IPS-18a (cell line): ENCODE measurements at regions not wholly inside any gene's neighbourhood (a gene's known extent, or its start where the extent isn't known, plus 50 kb on each side); places are given as distances from the start of the nearest gene placed in this dataset.

Experiments
- H3K27ac ChIP-seq: one replicate; pipeline ENCODE4 v1.5.1; 2013; ENCODE audit warnings: low read length
- H3K27me3 ChIP-seq: one replicate; pipeline ENCODE4 v1.6.1; 2013; ENCODE audit warnings: mild to moderate bottlenecking, low read length; ENCODE audit not compliant: control insufficient read depth, insufficient read depth
- H3K36me3 ChIP-seq: one replicate; pipeline ENCODE4 v1.6.1; 2013; ENCODE audit warnings: low read depth, low read length; ENCODE audit not compliant: control insufficient read depth
- H3K4me1 ChIP-seq: one replicate; pipeline ENCODE4 v1.6.1; 2013; ENCODE audit warnings: low read depth, low read length; ENCODE audit not compliant: control insufficient read depth
- H3K4me3 ChIP-seq: one replicate; pipeline ENCODE4 v1.5.1; 2013; ENCODE audit warnings: low read length
- H3K9ac ChIP-seq: one replicate; pipeline ENCODE4 v1.6.1; 2013; ENCODE audit warnings: mild to moderate bottlenecking, low read length, moderate library complexity
- H3K9me3 ChIP-seq: one replicate; pipeline ENCODE4 v1.6.1; 2013; ENCODE audit warnings: low read depth, low read length; ENCODE audit not compliant: control insufficient read depth

DNA sequence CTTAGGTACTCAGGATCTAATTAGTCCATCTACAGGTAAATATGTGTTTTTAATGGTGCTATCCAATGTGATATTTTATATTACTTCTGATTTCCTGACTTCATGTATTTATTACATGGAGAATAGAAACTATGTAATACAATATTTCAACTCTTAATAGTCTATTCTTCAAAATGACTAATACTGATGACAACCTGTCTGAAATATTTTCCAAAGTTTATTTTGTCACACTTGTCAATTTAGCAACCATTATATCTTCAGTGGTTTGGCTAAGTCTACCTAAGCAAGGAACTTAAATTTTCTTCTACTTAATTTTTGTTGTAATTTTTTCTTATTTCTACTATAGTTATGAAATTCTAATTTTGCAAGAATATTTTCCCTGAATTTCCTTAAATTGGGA, 55.0 kb upstream of the CNTN5 start:
- no peak overlapping the region for H3K27ac ChIP-seq
- no peak overlapping the region for H3K9ac ChIP-seq
- no peaks in the 10 kb centered on the region for H3K27me3 ChIP-seq
- H3K36me3 ChIP-seq = no peaks in the 10 kb centered on the region
- H3K4me3 ChIP-seq = no peak overlapping the region
- H3K4me1 ChIP-seq = peaks cover 3% of the 10 kb centered on the region
- H3K9me3 ChIP-seq = no peaks in the 10 kb centered on the region

- Histone ChIP-seq H3K27ac (no peak overlapping the region), H3K9ac (no peak overlapping the region)
Measured at GRCh38 chr11:98967005-98967404, 53.7 kb upstream of the CNTN5 start.

More at GRCh38 chr11:98967005-98967404, 53.7 kb upstream of the CNTN5 start:
- Histone ChIP-seq H3K4me3 (no peak overlapping the region), H3K4me1 (peaks cover under 1% of the 10 kb centered on the region), H3K9me3 (no peaks in the 10 kb centered on the region), H3K36me3 (no peaks in the 10 kb centered on the region), H3K27me3 (no peaks in the 10 kb centered on the region)
